Ishikawa (cell line): ENCODE measurements at regions not wholly inside any gene's neighbourhood (a gene's known extent, or its start where the extent isn't known, plus 50 kb on each side); places are given as distances from the start of the nearest gene placed in this dataset.

Experiments
- CREB1 ChIP-seq: IDR thresholded peaks from 2 replicates; pipeline ENCODE4 v1.6.1; 2012; ENCODE audit warnings: low read depth
- TEAD4 ChIP-seq: IDR thresholded peaks from 2 replicates; pipeline ENCODE4 v1.6.1; 2012
- YY1 ChIP-seq: IDR thresholded peaks from 2 replicates; pipeline ENCODE4 v1.6.1; 2012; ENCODE audit warnings: low read depth
- ZBTB7A ChIP-seq: IDR thresholded peaks from 2 replicates; pipeline ENCODE4 v1.6.1; 2012; ENCODE audit warnings: low read depth
- TF ChIP-seq, protein P1 (sequence below): IDR thresholded peaks from 2 replicates; pipeline ENCODE4 v1.6.1; 2012

DNA sequence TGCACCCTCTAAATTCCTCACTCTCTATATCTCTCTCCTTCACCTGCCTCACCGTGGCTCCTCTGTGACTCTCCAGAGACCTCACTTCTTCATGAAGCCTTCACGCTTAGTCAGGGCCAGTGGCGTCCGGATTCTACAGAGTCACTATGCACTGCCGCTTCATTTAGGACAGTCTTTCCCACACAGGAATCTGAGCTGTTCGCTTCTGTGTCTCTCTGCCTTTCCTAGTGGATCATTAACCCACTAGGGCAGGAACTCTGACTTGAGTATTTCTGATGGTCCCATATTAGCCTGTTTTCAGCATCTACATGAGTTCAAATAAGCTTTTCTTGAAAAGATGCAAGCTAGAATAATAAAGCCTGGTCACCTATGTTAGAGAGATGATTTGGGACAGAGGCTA is 180.2 kb upstream of the DOK6 start:
- TF ChIP-seq TEAD4 = no peak
- TF ChIP-seq, protein P1, sequence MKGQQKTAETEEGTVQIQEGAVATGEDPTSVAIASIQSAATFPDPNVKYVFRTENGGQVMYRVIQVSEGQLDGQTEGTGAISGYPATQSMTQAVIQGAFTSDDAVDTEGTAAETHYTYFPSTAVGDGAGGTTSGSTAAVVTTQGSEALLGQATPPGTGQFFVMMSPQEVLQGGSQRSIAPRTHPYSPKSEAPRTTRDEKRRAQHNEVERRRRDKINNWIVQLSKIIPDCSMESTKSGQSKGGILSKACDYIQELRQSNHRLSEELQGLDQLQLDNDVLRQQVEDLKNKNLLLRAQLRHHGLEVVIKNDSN = no peak
- no peak for TF ChIP-seq YY1
- no peak for TF ChIP-seq CREB1
- no peak for TF ChIP-seq ZBTB7A
